Smooth muscle cell (in vitro differentiated cells): ENCODE measurements at regions not wholly inside any gene's neighbourhood (a gene's known extent, or its start where the extent isn't known, plus 50 kb on each side); places are given as distances from the start of the nearest gene placed in this dataset.

Source experiments
- DNase-seq: peaks from one replicate; lab custom pipeline; 2025; ENCODE audit not compliant: unreplicated experiment; lab: John Stamatoyannopoulos, UW
- H2AFZ ChIP-seq: fragments of 200-600 bp; sonication (generic); 2 replicates; pipeline ENCODE4 v1.6.0; 2016; ENCODE audit warnings: antibody characterized with exemption, low read depth, mild to moderate bottlenecking
- H3F3A ChIP-seq: fragments of 200-600 bp; sonication (generic); 2 replicates; pipeline ENCODE4 v1.6.0; 2017; ENCODE audit warnings: antibody characterized with exemption, low read depth
- H3K27ac ChIP-seq: fragments of 200-600 bp; sonication (generic); 2 replicates; pipeline ENCODE4 v1.5.1; 2016; ENCODE audit warnings: low read depth, mild to moderate bottlenecking
- H3K27me3 ChIP-seq: fragments of 200-600 bp; sonication (generic); 2 replicates; pipeline ENCODE4 v1.6.1; 2016; ENCODE audit warnings: low read depth, mild to moderate bottlenecking
- H3K36me3 ChIP-seq: fragments of 200-600 bp; sonication (generic); 2 replicates; pipeline ENCODE4 v1.5.1; 2016; ENCODE audit warnings: low read depth
- H3K4me1 ChIP-seq: fragments of 200-600 bp; sonication (generic); 2 replicates; pipeline ENCODE4 v1.5.1; 2016; ENCODE audit warnings: low read depth
- H3K4me2 ChIP-seq: fragments of 200-600 bp; sonication (generic); 2 replicates; pipeline ENCODE4 v1.6.0; 2016; ENCODE audit warnings: mild to moderate bottlenecking
- H3K4me3 ChIP-seq: fragments of 200-600 bp; sonication (generic); 2 replicates; pipeline ENCODE4 v1.5.1; 2016; ENCODE audit warnings: mild to moderate bottlenecking
- H3K79me2 ChIP-seq: fragments of 200-600 bp; sonication (generic); 2 replicates; pipeline ENCODE4 v1.6.0; 2016; ENCODE audit warnings: low read depth, mild to moderate bottlenecking
- H3K9ac ChIP-seq: fragments of 200-600 bp; sonication (generic); 2 replicates; pipeline ENCODE4 v1.6.0; 2016; ENCODE audit warnings: low read depth
- H3K9me3 ChIP-seq: fragments of 200-600 bp; sonication (generic); replicated peaks from 2 replicates; pipeline ENCODE4 v1.5.1; 2016; ENCODE audit warnings: low read depth
- H4K20me1 ChIP-seq: fragments of 200-600 bp; sonication (generic); 2 replicates; pipeline ENCODE4 v1.6.0; 2016; ENCODE audit warnings: low read depth
- WGBS: methylation state at CpG from one replicate; pipeline ENCODE4 v1.1.7; 2016; ENCODE audit warnings: low lambda C conversion rate; 5-methylcytosine and 5-hydroxymethylcytosine counted together
- TF ChIP-seq, protein P1 (sequence below): fragments of 200-600 bp; sonication (generic); IDR thresholded peaks from 2 replicates; pipeline ENCODE4 v1.5.1; 2017; ENCODE audit warnings: borderline replicate concordance, mild to moderate bottlenecking, antibody characterized with exemption; ENCODE audit not compliant: insufficient read depth, poor library complexity, severe bottlenecking

DNA sequence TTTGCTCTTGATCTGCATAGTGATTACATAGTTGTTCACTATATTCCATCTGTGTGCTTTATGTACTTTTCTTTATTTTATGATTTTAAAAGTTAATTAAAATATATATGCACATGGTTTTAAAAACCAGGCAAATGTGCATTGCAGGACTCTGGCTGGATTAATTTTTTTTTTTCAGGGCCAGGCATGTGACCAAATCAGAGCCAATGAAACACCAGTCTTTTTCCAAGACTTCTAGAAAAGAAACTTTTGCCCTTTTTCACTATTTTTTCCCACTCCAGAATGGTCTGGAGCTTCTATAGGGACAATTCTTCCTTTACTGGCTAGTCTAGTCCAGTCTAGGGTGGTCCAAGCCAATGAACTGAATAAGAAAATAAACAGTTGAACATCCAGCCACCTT lies 198.1 kb upstream of the FBXO11 start:
- H3F3A ChIP-seq = no peaks in the 10 kb centered on the region
- H3K4me2 ChIP-seq = no peak overlapping the region
- H3K4me1 ChIP-seq = peaks cover 5% of the 10 kb centered on the region
- no peaks in the 10 kb centered on the region for H4K20me1 ChIP-seq
- no peak for DNase-seq
- no peaks in the 10 kb centered on the region for H3K9me3 ChIP-seq
- H3K27ac ChIP-seq = no peak overlapping the region
- no peak overlapping the region for H3K9ac ChIP-seq
- TF ChIP-seq, protein P1, sequence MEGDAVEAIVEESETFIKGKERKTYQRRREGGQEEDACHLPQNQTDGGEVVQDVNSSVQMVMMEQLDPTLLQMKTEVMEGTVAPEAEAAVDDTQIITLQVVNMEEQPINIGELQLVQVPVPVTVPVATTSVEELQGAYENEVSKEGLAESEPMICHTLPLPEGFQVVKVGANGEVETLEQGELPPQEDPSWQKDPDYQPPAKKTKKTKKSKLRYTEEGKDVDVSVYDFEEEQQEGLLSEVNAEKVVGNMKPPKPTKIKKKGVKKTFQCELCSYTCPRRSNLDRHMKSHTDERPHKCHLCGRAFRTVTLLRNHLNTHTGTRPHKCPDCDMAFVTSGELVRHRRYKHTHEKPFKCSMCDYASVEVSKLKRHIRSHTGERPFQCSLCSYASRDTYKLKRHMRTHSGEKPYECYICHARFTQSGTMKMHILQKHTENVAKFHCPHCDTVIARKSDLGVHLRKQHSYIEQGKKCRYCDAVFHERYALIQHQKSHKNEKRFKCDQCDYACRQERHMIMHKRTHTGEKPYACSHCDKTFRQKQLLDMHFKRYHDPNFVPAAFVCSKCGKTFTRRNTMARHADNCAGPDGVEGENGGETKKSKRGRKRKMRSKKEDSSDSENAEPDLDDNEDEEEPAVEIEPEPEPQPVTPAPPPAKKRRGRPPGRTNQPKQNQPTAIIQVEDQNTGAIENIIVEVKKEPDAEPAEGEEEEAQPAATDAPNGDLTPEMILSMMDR = no peak
- H3K27me3 ChIP-seq = no peaks in the 10 kb centered on the region
- no peak overlapping the region for H2AFZ ChIP-seq
- no peaks in the 10 kb centered on the region for H3K79me2 ChIP-seq
- no peak overlapping the region for H3K4me3 ChIP-seq
- H3K36me3 ChIP-seq = no peaks in the 10 kb centered on the region

DNA sequence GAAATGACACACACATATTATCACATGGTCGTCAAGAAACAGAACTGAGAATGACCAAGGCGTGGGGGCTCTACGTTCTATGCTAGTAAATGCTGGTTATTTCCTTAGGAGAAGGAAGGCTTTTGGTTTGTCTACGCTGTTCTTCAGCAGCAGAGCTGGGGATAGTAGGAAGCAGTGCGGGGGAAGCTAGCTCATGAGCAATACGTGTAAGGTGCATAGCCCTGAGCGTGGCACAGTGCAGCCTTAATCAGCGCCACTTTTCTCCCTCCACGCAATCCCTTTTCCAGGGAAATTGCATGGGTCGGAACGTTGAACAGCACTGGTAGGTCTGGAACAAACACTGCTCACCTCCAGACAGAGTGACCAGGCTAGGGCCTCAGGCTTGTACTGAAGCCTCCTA lies 199.6 kb upstream of the FBXO11 start:
- H3K4me2 ChIP-seq = peak overlapping the region; percentile 52
- H3K9ac ChIP-seq = no peak overlapping the region
- no peaks in the 10 kb centered on the region for H3K79me2 ChIP-seq
- H3K27ac ChIP-seq = no peak overlapping the region
- no peaks in the 10 kb centered on the region for H3K36me3 ChIP-seq
- H2AFZ ChIP-seq = peak overlapping the region; percentile 22
- no peaks in the 10 kb centered on the region for H3F3A ChIP-seq
- H3K27me3 ChIP-seq = no peaks in the 10 kb centered on the region
- WGBS = 85% methylated on average over 11 of the region's 11 CpGs
- H3K4me3 ChIP-seq = no peak overlapping the region
- H4K20me1 ChIP-seq = no peaks in the 10 kb centered on the region
- DNase-seq = no peak
- H3K4me1 ChIP-seq = peaks cover 7% of the 10 kb centered on the region
- no peaks in the 10 kb centered on the region for H3K9me3 ChIP-seq
- TF ChIP-seq, protein P1 = no peak

DNA sequence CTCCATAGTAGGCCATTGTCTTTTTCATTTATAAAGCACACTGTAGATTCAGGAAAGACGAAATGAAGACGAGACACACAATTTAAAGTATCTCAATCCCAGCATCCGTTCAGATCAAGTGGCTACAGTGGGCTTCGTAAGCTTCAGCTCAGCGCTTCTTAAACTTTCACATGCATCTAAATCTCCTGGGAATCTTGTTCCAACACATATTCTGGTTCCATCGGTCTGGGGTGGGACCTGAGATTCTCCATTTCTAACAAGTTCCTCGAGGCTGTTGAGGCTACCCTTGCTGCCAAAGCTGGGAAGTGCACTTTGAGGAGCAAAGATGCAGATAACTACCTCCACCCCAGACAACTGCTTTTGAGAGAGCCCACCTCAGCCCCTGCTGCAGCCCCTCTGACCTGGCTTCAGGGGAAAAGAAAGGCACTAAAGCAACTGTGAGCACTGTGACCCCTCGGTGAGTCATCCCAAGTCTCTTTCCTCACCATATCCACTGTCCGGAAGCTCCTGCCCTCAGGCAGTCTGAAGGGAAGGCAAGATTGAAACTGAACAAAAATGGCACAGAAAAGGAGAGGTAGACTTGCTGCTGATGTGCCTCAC lies 201.1 kb upstream of the FBXO11 start:
- no peak overlapping the region for H3K4me3 ChIP-seq
- 58% methylated on average over 9 of the region's 9 CpGs for WGBS
- H3F3A ChIP-seq = peaks cover 7% of the 10 kb centered on the region
- no peaks in the 10 kb centered on the region for H3K9me3 ChIP-seq
- H2AFZ ChIP-seq = peak overlapping the region; percentile 37
- DNase-seq = no peak
- peak overlapping the region; percentile 76 for H3K4me2 ChIP-seq
- no peaks in the 10 kb centered on the region for H3K27me3 ChIP-seq
- H3K9ac ChIP-seq = peak overlapping the region; percentile 3
- no peaks in the 10 kb centered on the region for H3K36me3 ChIP-seq
- H3K79me2 ChIP-seq = no peaks in the 10 kb centered on the region
- H3K27ac ChIP-seq = peak overlapping the region; percentile 72
- TF ChIP-seq, protein P1 = no peak
- peaks cover 9% of the 10 kb centered on the region for H3K4me1 ChIP-seq
- H4K20me1 ChIP-seq = no peaks in the 10 kb centered on the region

DNA sequence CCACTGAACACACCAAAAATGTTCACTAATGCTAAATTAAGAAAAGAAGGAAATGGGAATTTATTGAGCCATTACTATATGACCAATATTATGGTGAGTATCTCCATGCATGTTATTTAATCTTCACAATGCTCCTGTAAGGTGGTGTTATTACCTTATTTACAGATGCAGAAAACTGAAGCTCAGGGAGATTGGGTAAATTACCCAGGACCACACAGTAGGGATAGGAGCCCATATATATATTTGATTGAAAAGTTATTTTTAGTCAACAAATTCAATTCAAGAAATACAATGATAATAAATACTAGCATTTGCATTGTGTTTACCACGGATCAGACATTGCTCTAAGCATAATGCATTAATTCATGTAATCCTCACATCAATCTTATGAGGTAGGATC lies 202.2 kb upstream of the FBXO11 start:
- Histone ChIP-seq H3K79me2 (no peaks in the 10 kb centered on the region), H3K4me1 (peaks cover 9% of the 10 kb centered on the region), H3K9me3 (no peaks in the 10 kb centered on the region), H3K9ac (no peak overlapping the region), H3F3A (peaks cover 8% of the 10 kb centered on the region), H3K4me3 (no peak overlapping the region), H3K27me3 (no peaks in the 10 kb centered on the region), H3K27ac (no peak overlapping the region), H4K20me1 (no peaks in the 10 kb centered on the region), H3K4me2 (no peak overlapping the region), H3K36me3 (no peaks in the 10 kb centered on the region), H2AFZ (no peak overlapping the region)
- no peak for DNase-seq
- 93% methylated on average over 1 of the region's 1 CpG for WGBS
- TF ChIP-seq, protein P1 = no peak
